Superior temporal gyrus (tissue), 1 donor: ENCODE measurements at regions not wholly inside any gene's neighbourhood (a gene's known extent, or its start where the extent isn't known, plus 50 kb on each side); places are given as distances from the start of the nearest gene placed in this dataset.
A peak's percentile ranks its signal among the peaks of the same experiment; 100 is the strongest.

Experiments used
- DNase-seq: peaks from one replicate; pipeline ENCODE4 v3.0.0-alpha.2; 2016; ENCODE audit errors: extremely low spot score

GRCh38 chr20:52783769-52784168 is 188.4 kb upstream of the TSHZ2 start:
- no peak for DNase-seq

- no peak for DNase-seq
Observed at GRCh38 chr20:52780462-52780861, 191.7 kb upstream of the TSHZ2 start.

GRCh38 chr20:52779125-52779524 is 193.0 kb upstream of the TSHZ2 start:
- DNase-seq: no peak

- no peak for DNase-seq
Observed at GRCh38 chr20:52777171-52777570, 195.0 kb upstream of the TSHZ2 start.

- DNase-seq: no peak
Observed at GRCh38 chr20:52775786-52776185, 196.4 kb upstream of the TSHZ2 start.

GRCh38 chr20:52768694-52769093 is 203.5 kb upstream of the TSHZ2 start:
- DNase-seq: no peak

- no peak for DNase-seq
Observed at GRCh38 chr20:52766645-52767435, 205.3 kb upstream of the TSHZ2 start.

- no peak for DNase-seq
Observed at GRCh38 chr20:52763321-52763853, 208.8 kb upstream of the TSHZ2 start.

- DNase-seq: no peak
Observed at GRCh38 chr20:52761867-52762266, 210.3 kb upstream of the TSHZ2 start.

GRCh38 chr20:52760791-52761190 is 211.4 kb upstream of the TSHZ2 start:
- no peak for DNase-seq

GRCh38 chr20:52757411-52757810 is 214.7 kb upstream of the TSHZ2 start:
- no peak for DNase-seq

GRCh38 chr20:52755744-52756143 is 216.4 kb upstream of the TSHZ2 start:
- DNase-seq: no peak

- DNase-seq: no peak
Observed at GRCh38 chr20:52754366-52754765, 217.8 kb upstream of the TSHZ2 start.

- no peak for DNase-seq
Observed at GRCh38 chr20:52752023-52752422, 220.1 kb upstream of the TSHZ2 start.

- DNase-seq: no peak
Observed at GRCh38 chr20:52751571-52751970, 220.6 kb upstream of the TSHZ2 start.

GRCh38 chr20:52749938-52750337 is 222.2 kb upstream of the TSHZ2 start:
- no peak for DNase-seq

GRCh38 chr20:52748990-52749389 is 223.2 kb upstream of the TSHZ2 start:
- DNase-seq: no peak

- DNase-seq: peak; percentile 31
Observed at GRCh38 chr20:52748285-52748932, 223.7 kb upstream of the TSHZ2 start.

- no peak for DNase-seq
Observed at GRCh38 chr20:52747845-52748284, 224.3 kb upstream of the TSHZ2 start.

GRCh38 chr20:52746770-52747169 is 225.4 kb upstream of the TSHZ2 start:
- DNase-seq: no peak

GRCh38 chr20:52746190-52746589 is 226.0 kb upstream of the TSHZ2 start:
- no peak for DNase-seq

- DNase-seq: no peak
Observed at GRCh38 chr20:52744441-52744840, 227.7 kb upstream of the TSHZ2 start.

- no peak for DNase-seq
Observed at GRCh38 chr20:52738081-52738480, 234.1 kb upstream of the TSHZ2 start.
